ENCODE measurements at regions not wholly inside any gene's neighbourhood (a gene's known extent, or its start where the extent isn't known, plus 50 kb on each side); places are given as distances from the start of the nearest gene placed in this dataset.

DNA sequence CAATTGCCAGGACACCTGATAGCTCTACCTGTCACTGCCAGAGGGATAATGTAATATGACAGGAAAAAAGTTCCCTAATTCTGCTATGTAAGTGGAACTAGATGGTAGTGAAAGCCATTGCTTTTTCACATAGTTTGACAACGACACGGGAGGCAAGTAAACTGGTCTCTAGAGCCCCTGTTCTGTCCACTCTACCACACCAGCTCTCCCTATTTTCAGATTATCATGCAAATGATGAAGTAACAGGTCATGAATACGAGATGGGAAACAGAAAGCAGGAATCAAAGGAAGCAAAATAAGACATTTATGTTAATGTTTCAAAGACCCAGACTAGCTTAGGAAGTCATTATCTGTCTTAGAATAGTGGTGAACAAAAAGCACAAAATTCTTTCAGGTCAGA is 56.2 kb downstream of the TAF11L14 start:
- no peak for DNase-seq (ENCODE audit: low read depth in 4 of 4, low spot score in 1 of 4)

DNA sequence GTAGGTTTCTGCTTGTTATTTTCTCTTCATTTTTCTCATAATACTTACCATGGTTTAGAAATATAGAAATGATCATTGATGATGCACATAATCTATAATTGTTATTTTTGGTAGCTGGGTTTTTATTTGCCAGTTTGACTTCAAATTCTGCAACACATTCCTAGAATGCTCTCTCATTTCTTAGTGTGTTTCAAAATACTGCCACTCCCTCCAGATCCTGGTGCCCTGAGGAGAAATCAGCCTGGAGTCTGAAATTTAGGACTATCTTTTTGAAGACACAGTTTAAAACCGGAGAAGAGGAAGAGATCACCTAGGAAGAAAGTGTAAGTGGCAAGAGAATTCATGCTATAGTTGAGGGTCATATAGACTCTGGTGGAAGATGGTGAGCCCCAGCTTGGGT is 57.5 kb downstream of the TAF11L14 start:
- no peak for DNase-seq (ENCODE audit: low read depth in 4 of 4, low spot score in 1 of 4)

DNA sequence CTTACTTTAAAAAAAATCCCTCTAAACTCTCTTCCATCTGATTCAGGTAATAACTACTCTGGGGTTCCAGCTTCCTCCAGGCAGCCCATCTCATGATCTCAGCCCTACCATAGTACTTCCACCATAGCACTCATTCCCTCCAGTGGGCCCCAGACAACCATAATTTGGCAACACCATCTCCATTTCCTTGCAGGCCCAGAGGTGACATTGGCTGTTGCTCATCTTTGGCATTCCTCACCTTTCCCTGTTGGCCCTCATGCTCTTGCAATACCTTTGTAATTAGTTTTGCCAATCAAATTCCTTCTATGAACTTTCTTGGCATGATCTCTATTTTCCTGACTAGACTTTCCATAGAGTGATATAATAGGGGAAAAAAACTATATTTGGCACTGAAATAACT is 60.1 kb downstream of the TAF11L14 start:
- no peak for DNase-seq (ENCODE audit: low read depth in 4 of 4, low spot score in 1 of 4)

DNA sequence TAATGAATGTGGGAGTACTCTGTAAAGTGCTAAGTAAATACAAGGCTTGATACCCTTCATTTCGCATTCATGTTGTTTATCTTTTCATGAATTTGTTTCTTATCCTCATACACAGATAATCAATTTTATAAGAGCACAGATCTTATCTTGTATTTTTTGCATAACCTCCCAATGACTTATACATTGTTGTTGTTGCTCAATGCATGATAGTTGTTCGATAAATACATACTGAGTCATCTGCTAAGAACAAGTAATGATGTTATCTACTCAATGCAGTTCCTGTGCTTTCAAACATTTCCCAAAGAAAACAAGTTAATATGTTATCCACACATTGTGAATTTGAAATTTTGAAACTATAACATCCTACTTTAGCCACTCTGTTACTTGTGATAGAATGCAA is 60.7 kb downstream of the TAF11L14 start:
- DNase-seq (ENCODE audit: low read depth in 4 of 4, low spot score in 1 of 4), result no peak

DNA sequence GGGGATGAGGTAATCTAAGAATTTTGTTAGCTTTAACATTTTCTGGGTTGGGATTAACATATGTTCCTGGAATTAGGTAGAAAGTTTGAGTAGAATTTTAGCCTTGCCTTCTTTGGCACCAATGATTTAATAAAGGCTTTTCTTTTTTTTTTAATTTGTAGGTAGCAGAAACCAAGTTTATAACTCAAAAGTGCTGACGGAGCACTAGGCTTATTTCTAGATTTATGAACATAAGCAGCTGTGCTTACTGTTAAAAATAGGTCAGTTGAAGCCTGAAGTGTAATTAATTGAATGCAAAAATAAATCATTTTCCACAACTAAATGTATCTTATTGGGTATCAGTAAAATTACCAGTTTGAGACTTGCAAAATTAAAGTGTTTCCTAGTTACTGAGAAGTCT is 62.4 kb downstream of the TAF11L14 start:
- DNase-seq (ENCODE audit: low read depth in 4 of 4, low spot score in 1 of 4), result no peak

DNA sequence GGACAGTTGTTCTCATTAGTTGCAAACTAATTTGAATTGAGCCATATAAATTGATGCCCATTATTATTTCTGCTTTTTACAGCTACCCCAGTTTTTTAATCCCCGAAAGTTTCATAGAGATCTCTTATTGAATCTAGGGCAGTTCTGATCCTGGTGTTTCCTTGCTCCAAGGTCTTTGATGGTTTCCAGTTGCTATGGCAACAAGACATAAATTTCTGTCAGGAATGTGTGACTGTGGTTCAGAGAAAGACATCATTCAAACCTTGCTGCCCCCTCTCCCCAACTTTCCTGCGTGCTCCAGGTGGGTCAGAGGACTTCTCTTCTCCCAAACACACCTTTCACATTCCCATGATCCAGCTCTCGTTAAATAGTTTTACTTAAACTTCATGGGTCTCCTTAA is 63.4 kb downstream of the TAF11L14 start:
- no peak for DNase-seq (ENCODE audit: low read depth in 4 of 4, low spot score in 1 of 4)

DNA sequence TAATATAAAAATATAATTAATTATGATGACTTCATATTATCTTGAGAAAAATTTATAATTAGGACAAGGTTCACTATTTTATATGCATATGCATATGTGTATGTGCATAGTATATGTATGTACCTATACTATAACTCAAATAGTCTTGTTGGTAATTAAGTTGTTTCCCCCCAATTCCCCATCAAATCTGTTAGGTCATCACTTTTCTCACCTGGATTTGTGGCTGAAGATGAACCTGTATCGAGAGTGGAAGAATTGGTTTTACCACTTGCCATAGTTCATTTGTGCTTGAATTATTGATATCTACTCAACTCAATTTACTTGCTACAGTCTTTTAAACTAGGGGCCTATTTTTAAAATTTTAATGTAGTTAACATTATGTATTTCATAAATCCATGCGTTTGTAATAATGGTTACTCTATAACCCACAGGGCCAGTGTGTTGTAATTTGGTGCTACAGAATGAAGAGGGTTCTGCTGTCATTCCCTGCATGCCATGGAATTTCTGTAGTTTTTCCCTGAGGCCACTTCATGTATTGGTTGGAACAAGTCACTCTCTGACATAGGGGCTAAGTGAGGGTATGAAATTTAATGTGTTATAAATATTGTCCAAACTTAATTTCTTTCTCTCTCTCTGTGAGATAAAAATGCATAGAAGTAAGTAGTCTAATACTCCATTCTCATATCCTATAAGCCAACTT is 74.9 kb downstream of the TAF11L14 start:
- DNase-seq (ENCODE audit: low read depth in 4 of 4, low spot score in 1 of 4), result no peak

DNA sequence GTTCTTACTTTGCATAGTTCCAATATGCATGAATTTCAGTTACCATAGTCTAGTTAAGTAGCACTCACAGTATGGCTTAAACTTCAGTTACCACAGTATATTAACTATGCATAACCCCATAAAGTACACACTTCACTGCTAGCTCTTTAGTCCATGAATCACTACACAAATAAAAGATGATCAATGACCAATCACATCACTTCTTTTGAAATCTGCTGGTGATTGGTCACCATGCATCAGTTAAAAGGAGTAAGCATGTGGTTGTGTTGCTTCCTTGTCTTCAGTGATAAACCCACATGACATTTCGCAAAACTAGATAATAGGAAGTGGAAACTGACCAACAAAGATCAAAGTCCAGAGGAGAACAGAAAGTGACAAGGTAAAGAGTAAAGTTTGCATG is 79.0 kb downstream of the TAF11L14 start:
- no peak for DNase-seq (ENCODE audit: low read depth in 4 of 4, low spot score in 1 of 4)

DNA sequence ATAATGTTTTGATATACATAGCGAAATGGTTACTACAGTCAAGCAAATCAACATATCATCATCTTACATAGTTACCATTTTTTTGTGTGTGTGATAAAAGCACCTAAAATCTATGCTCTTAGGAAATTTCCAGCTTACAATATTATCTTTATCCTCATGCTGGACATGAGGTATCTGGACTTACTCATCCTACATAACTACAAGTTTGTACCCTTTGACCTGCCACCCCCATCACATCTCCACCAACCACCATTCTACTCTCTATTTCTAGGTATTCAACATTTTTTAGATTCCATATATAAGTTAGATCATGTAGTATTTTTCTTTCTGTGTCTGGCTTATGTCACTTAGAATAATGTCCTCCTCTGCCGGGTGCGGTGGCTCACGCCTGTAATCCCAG is 79.9 kb downstream of the TAF11L14 start:
- DNase-seq (ENCODE audit: low read depth in 4 of 4, low spot score in 1 of 4), result no peak

DNA sequence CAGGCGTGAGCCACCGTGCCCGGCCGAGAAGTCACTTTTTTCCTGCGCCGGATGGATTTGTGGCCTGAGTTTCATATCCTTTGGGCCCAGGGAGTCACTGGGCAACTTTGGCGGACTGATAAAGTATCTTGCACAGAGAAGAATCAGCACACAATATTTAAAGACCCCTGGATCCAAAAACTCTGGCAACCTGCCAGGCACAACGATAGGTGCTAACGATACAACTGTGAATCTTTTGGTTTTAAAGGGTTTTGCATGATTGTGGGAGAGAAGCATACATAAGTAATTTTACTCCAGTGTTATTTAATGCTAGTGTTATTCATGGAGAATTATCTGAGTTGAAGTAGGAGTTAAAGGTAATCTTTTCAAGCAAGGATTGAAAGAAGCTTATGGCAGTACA is 85.3 kb downstream of the TAF11L14 start:
- no peak for DNase-seq (ENCODE audit: low read depth in 4 of 4, low spot score in 1 of 4)

DNA sequence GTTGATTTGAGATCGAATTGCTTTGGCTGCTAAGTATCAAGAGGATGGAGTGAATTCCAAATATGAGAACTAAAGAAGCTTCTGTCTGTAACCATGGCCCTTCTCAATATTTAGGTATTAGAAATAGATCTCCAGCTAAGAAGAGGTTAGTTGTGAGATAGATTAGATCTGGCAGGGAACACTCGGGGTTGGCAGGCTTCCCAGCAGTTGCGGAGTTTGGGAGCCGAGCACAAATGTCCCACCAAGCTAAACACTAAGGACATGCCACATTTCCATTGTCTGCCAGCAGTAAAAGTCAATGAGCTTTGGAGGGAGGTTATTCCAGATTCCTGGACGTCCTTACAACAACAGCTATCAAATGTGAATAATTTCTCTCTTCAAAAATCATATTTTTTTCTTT is 85.8 kb downstream of the TAF11L14 start:
- no peak for DNase-seq (ENCODE audit: low read depth in 4 of 4, low spot score in 1 of 4)

DNA sequence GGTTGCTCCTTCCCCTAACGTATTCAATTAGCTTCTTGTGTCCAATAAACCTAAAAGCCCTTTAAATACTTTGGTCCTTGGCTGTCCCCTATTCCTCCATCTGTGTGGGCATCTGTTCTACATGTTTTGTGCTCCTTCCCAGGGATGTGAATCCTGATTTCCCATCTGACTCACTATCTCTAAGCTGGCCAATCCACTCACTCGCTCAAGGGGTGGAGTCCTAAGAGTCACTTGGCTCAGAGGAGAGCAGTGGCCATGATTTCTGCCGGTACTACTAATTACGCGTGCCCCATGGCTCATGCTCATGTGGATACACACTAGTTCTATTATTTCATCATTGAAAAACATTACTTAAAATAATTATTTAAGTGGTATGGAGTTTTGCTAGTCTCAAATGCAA is 89.6 kb downstream of the TAF11L14 start:
- DNase-seq (ENCODE audit: low read depth in 4 of 4, low spot score in 1 of 4), result no peak

DNA sequence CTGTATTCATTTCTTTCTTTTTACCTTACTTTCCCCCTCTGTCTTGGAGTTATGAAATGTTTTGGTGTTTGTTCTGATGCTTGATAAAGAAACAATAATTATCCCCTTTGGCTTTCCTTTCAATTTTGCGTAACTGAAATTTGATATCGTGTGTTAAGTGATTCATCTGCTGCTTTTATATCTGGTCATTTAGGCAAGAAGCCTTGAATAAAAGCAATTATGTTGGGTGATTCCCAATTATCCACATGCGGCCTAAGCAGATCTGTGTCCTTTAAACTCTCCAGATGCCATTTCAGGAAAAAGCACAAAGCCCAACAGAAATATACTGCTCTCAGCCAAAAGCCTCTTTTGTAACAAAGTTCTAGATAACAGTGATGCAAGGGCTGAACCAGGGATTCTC is 92.8 kb downstream of the TAF11L14 start:
- no peak for DNase-seq (ENCODE audit: low read depth in 4 of 4, low spot score in 1 of 4)

DNA sequence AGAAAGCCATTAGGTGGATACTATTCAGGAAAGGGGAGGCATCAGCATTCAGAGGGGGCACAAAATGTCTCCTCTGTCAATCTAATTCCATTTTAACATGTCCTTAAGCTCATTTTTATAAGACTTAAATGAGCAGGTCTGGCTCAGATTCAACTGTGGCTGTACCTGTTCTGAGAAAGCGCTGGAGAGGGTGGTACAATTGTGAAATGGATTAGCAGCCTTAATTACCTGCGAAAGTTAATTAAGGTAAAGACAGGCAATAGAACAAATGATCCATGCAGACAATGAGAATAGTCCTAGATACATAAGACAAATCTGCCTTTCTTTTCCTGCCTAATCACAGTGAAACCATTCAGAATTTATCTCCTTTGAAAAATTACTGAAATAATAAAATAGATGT is 96.2 kb downstream of the TAF11L14 start:
- no peak for DNase-seq (ENCODE audit: low read depth in 4 of 4, low spot score in 1 of 4)

DNA sequence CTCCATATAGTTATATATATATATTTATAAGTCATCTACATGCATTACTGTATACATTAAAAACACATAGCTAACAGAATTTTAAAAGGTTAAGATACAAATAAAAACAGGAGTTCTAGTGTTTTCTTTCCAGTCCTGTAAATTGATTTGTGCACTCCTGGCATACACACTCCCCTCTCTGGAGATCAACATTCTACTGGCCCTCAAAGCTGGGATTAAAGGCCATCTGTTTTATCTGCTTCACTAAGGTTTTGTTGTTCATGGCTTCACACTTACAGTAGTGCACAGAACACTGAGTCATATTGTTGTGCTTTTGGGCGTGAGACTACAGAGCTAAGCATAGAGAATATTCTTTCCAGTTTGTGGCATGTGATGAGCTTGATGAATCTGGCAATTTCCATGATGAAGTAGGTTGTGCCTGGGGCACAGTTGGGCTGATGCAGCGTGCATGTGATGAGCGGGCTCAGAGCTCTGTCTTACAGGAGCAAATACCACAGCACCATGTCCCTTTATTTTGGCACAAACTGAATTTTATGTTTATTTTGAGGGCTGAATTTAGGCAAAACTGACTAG is 98.2 kb downstream of the TAF11L14 start:
- no peak for DNase-seq (ENCODE audit: low read depth in 4 of 4, low spot score in 1 of 4)

DNA sequence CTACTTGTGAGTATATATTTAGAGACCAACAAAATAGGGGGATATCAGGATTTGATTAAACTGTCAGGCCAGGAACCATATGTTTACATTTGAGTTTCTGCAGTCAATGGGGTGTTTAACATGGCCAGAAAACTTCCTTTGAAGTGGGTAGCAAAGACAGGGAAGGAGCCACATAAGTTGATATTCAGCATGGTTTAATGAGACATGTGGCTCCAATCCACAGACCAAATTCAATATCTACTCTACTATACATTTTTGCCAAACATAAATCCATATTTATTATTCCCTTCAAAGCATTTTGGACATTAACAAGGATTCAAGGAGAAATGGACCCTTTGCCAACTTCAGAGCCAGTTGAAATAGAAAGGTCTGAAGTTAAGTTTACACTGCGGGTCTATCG is 99.8 kb downstream of the TAF11L14 start:
- DNase-seq (ENCODE audit: low read depth in 4 of 4, low spot score in 1 of 4), result no peak

DNA sequence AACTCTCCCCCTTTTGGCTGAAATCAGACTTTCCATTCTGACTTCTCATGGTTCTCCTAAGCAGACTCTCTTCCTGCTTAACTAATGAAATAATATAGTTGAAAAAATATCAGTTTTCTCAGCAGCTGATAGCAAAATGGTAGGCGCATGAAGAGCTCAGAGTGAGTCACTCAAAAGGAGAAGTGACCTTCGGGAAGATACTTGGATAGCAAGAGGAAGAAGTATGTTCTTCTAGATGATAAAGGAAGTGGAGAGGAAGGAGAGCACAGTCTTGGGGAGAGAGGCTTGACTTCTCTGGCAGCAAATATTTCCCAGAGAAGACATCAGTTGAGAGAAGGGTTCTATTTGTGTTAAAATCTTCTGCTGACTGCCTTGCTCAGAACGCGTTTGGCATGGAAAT is 101.5 kb downstream of the TAF11L14 start:
- DNase-seq (ENCODE audit: low read depth in 4 of 4, low spot score in 1 of 4), result no peak

DNA sequence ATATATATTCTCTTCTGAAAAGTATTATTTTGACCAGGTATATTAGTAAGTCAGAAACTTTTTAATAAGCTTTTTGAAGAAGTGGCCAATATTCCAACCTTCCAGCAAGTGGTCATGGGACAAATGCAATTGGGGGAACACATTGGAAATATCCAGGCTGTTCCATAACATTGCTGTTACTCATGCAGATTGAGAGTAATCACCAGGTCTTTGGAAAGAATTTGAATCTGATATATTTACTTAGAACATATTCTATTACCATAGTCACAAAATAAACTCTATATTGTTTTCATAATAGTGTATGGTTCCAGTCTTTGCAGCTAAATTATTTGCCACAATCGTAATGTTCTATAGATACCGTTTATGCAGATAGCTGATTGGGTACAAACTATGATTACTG is 102.8 kb downstream of the TAF11L14 start:
- no peak for DNase-seq (ENCODE audit: low read depth in 4 of 4, low spot score in 1 of 4)

DNA sequence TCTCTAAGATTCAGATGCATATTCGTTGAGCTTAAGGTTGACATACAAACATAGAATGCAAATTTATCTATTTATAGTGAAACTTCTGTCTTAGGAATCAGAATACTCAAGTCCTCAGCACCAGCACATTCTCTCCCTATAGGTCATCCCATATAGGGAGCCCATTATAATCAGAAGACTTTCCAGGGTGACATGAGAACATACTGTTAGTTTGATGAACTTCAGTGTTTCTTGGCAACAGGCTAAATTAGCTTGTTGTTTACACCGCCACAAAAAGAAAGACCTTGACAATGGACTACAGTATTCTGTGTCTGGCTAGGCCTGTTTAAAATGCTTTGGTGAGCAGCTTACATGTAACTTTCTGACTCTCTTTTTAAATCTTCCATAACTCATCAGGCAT is 104.2 kb downstream of the TAF11L14 start:
- no peak for DNase-seq (ENCODE audit: low read depth in 4 of 4, low spot score in 1 of 4)

DNA sequence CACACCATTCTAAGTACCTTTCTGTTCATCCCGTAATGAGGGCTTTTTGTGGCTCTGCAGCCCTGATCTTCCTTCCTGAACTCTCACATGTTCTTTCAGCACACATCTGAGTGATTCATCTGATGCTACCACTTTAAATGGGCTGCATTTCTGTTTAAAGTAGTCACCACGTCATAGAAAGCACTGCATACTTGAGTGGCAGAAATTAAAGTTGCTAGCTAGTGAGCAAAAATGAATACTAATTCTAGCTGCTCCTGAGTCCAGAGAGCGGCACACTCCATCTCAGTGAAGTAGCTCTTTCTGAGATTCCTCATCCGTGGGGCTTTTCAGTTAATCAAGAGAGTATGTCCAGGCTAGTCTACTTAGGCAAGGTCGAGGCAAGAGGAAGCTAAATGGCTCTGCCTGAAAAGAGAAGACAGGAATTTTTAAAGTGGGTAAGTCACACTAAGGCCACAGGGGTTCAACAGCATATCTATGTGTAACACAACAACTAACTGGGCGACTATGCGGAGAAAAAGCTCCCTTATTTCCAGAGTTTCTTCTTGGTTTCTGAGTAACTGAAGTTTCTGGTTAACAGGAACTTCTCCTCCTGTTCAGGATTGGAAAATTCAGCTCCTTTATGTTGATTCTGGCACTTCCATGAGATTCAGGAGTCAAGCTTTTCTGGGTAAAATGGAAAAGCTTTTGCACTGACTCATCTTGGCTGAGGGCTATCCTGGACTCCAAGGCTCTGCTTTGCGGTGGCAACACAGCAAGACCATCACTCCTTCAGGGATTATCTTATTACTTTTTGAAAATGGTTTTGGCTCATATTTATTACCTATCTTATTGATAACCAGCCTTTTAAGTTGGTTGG is 109.5 kb downstream of the TAF11L14 start:
- no peak for DNase-seq (ENCODE audit: low read depth in 4 of 4, low spot score in 1 of 4)

DNA sequence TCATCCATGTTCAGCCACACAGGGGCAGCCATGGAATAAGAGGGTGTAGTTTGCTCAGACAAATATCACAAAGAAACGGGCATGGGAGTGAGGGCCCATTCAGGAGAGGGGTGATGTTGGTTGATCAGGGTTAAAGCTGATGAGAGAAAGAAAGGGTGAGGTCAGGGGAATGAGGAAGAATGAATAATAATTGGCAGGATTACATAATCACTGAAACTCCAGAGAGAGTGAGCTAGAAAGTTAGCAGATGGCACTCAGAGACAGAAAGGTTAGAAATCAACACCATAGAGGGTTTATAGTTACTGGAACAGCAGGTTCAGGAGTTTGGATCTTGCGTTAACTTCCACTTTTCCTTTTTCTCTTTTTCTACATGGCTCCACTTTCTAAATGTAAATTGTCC is 113.9 kb downstream of the TAF11L14 start:
- DNase-seq (ENCODE audit: low read depth in 4 of 4, low spot score in 1 of 4), result no peak

DNA sequence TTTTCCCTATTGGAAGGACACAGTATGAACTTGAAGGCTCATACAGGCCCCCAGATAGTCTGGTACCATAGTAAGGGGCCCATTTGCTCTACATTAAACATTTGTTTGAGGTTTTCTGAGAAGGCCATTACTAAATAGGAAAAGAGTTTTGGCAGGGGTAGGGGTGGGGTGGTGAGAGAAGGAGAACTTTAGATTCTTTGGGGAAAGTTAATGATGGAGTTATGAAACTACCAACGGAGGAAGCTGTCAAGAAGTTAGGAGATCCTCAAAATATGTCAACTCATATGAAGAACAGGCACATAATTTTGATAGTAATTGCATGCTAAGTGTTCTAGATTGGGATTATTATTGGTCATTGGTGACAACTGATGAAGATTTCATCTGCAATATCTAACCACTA is 114.7 kb downstream of the TAF11L14 start:
- no peak for DNase-seq (ENCODE audit: low read depth in 4 of 4, low spot score in 1 of 4)

Measured in stimulated activated CD4-positive, alpha-beta T cell treated with anti-CD3 and anti-CD28 coated beads, Interleukin-1b, Interleukin-23, amount 100 ng/mL, for 24 hours (primary cell).